GM19372 (cell line): ENCODE measurements at regions not wholly inside any gene's neighbourhood (a gene's known extent, or its start where the extent isn't known, plus 50 kb on each side); places are given as distances from the start of the nearest gene placed in this dataset.

Source experiments
- ATAC-seq: cut with Tn5 transposase; IDR thresholded peaks from one replicate; pipeline ENCODE4 v1.9.1; 2021; ENCODE audit warnings: mild to moderate bottlenecking, low read depth, moderate library complexity; ENCODE audit not compliant: unreplicated experiment

DNA sequence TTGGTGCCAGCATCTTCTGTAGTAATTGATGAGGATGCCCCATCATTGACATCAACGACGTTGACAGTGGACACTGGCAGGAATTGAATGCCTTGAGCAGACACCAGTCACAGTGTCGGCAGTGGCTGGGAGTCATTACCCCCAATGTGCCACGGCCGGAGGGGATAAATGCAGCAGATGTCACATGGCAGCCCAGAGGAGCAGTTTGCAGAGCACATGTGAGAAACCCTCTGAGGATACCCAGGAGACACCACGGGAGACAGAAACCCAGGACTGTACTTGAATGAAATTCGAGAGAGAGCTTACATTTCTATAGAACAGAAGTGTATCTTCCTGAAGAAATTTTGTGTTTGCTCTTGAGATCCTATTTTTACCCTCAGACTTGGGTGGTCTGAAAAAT is 409.1 kb upstream of the TNP1 start:
- no peak for ATAC-seq

GRCh38 chr2:217267758-217268157 is 407.9 kb upstream of the TNP1 start:
- ATAC-seq: no peak

GRCh38 chr2:217263756-217264155 is 403.9 kb upstream of the TNP1 start:
- no peak for ATAC-seq

- ATAC-seq: no peak
These were observed 403.0 kb upstream of the TNP1 start for GRCh38 chr2:217262911-217263310.

DNA sequence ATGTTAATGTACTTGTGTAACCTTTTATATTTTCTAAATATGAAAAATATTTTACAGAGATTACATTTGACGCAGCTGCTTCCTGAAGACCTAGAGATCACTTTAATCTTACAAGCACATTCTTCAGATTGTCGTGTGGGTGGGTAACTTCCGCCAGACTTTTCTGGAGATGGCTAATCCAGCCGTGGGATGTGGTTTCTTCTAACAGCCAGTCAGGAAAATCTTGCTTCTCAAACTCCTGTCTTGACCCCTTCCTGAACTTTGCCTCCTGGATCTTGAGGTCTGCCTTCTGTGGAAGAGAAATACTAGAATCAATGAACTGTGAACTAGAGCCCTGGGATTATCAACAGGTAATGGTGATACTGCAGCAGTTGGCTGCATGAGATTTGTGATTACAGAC is 401.6 kb upstream of the TNP1 start:
- ATAC-seq: no peak

DNA sequence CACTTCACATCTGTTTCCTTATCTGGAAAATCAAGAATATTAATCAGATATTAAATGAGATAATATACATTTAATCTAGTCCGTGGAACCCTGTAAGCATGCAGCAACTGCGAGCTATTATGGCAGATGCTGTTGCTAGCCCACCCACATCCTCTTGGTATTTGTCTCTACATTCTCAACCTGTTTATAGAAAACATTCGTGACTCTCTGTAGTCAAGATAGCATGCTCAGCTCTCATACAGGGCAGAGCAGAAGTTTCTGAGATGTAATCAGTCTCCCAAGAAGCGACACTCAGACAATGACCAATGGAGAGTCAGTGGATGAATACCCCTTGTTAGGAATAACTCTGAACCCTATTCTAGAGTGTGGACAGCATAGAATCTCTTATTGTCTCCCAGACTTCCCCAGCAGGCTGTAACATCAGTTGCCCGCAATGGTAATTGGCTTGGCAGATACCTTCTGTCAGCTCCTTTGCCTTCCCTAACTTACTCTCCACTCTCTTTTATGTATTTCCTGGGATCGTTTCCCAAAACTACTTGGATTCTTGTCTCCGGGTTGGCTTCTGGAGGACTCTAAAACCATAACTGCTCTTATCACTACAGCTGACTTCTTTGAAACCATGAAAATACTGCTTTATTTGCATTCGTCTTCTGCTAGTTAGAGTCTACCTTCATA is 400.7 kb upstream of the TNP1 start:
- ATAC-seq: no peak

- no peak for ATAC-seq
These were observed 398.3 kb upstream of the TNP1 start for GRCh38 chr2:217258170-217258569.

DNA sequence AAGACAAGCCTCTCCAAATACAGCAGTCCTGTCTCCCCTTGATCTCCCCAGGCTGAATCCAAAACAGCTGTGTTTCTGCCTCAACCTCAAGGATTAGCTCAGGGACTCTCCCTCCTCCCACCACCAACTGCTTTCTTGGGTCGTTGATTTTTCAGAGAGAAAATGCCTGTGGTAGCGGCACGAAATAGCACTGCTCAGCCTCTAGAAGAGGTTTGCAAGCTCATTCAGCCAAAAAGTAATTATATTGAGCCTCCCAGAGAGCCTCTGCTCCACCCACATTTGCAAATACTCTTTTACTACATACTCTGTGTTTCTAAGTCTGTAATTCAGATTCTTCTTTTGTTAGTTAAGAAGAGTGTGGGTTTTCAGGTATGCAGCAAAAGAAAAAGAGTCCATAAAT is 396.4 kb upstream of the TNP1 start:
- ATAC-seq: no peak

DNA sequence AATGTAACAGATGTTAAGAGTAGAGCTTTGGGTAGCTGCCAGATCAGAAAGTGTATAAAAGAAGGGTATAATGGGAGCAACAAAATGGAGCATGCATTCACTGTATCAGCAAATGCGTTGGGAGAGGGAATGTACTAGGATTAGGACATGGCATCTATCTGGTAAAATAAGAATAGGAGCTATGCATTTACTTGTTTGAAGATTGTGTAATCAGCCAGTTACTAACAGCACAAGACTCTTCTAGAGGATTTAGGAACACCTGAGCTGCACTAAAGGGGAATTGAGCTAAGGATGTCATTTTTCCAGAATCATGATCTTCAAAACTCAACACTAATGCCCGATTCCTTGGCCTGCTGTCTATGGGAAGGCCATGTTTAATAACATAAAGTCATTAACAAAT is 394.2 kb upstream of the TNP1 start:
- ATAC-seq: no peak

- no peak for ATAC-seq
These were observed 392.3 kb upstream of the TNP1 start for GRCh38 chr2:217252181-217252580.

DNA sequence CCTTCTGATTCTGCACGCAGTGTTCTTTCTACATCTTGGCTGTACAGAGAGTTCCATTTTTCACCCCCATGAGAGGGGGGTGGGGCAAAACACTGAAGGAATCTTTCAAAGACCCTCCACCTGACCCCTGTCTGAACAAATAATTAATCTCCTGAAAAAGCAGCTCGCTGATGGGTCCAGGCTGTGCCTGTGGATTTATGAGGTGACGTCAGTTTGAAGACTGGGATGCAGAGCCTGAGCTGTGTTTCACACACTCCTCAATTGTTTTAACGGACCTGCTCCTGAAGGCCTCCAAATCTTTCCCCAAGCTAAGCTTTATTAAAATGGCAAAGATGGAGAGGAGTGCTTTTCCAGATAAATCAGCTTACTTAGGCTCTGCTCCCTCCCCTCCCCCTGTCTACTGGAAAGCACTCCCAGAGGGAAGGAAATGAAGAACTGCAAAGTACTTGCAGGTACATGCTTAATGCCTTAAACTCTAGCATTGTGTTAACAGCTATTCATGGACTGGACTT is 390.2 kb upstream of the TNP1 start:
- no peak for ATAC-seq

GRCh38 chr2:217249121-217250012 is 389.5 kb upstream of the TNP1 start:
- no peak for ATAC-seq

GRCh38 chr2:217248312-217248935 is 388.6 kb upstream of the TNP1 start:
- peak; percentile 92 for ATAC-seq

DNA sequence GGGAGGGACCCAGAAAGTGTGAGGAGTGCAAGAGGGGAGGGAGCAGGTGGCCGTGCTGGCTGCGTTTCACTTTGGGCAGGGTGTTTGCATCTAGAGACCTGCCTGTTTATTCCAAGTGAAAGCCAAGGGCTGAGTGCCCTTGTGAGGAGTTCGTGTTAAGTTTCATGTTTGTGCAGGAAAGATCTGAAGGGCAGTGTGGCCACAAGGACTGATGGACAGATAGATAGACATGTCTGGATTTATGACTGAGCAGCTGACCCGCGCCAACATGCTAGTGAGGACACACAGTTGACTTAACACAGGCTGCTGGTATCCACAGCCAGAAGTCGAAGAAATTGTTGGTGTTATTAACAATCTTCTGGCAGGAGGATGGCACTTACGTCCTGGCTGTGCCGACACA is 387.6 kb upstream of the TNP1 start:
- no peak for ATAC-seq

DNA sequence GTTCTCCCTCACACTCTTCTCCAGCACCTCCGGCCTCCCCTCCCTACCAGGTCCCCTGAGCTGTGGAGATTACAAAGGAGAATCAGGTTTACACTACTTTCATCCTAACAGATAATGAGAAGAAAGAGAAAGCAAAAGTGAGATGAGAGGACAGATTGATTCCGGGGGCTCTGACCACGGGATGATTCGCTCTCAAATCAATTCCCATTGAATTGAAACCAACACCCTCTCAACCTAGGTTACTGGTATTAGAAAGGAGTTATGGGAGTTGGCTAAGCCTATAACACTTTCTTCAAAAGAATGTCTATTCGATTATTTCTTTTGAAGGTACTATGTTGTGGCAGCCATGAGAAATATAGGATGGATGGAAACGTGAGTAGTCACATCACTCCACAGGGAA is 386.2 kb upstream of the TNP1 start:
- ATAC-seq: no peak

GRCh38 chr2:217244815-217245214 is 385.0 kb upstream of the TNP1 start:
- no peak for ATAC-seq

DNA sequence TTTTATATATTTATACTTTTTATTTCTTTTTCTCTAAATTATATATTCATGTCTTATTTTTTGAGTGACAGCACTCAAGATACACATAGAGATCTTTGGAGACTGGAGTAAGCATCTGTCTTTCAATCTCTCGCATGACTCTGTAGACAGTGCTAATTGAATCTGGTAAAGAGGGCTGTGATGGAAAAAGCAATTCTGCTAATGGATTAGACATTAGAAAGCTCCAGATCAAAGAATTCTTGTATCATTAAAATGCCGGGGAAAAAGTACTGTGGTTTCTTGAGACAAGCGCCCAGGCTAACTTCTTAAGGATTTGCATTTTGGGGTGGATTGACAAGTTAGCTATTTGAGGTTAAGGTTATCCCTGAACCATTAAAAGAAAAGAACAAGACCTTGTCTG is 383.1 kb upstream of the TNP1 start:
- no peak for ATAC-seq

DNA sequence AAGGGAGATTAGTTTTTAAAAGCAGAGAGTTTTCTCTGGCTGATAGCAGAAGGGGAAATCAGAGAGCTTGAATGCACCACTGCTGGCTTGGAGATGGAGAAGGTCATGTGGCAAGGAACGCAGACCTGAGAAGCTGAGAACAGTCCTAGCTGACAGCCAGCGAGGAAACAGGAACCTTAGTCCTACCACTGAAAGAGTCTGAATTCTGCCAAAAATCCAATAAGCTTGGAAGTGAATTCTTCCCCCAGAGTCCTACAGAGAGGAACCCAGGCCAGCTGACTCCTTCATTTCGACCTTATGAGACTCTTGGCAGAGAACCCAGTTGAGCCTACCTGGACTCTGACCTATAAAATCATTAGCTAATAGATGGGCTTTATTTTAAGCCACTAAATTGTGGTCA is 371.9 kb upstream of the TNP1 start:
- no peak for ATAC-seq

DNA sequence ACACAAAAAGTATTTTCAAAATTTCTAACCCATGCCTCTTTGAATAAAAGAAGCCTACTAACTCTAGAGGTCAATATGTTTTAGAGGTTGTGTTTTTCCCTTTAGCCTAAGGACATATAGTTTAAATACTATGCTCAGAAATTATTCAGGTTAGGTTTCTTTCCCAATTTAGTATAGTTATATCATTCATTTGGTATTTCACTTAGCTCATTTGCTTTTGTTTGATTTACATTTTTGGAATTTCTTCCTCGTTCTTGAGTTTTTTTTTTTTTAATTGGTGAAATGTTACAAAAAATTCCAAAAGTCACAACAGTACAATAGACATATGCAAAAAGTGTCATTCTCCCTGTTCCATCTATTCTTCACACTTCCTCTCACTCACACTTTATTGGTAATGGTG is 371.3 kb upstream of the TNP1 start:
- ATAC-seq: no peak

DNA sequence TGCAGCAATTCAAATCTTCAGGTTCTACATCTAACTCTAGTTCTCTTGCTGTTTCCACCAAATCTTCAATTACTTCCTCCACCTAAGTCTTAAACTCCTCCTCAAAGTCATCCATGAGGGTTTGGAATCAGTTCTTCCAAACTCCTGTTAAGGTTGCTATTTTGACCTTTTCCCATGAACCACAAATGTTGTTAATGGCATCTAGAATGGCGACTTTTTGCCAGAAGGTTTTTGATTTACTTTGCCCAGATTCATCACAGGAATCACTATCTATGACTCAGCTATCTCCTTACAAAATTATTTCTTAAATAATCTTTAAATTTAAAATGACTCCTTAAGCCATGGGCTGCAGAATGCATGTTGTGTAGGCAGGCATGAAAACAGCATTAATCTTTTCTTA is 368.9 kb upstream of the TNP1 start:
- ATAC-seq: no peak

DNA sequence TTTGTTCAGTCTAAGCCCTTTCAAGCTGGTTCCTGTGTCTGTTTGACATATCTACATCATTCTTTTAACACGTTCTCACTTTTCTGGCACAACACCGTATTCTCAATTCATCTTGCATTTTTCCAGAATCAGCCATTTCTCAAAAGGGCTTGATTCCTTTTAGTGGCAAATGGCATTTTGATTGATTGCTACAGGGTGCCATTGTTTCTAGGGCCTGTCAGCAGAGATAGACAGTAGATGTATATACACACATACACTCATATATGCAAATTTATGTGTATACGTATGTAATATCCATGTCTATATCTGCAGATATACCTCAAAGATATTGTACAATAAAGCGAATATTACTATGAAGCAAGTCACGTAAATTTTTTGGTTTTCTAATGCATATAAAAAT is 367.9 kb upstream of the TNP1 start:
- ATAC-seq: no peak
